ENCODE measurements at regions not wholly inside any gene's neighbourhood (a gene's known extent, or its start where the extent isn't known, plus 50 kb on each side); places are given as distances from the start of the nearest gene placed in this dataset.

DNA sequence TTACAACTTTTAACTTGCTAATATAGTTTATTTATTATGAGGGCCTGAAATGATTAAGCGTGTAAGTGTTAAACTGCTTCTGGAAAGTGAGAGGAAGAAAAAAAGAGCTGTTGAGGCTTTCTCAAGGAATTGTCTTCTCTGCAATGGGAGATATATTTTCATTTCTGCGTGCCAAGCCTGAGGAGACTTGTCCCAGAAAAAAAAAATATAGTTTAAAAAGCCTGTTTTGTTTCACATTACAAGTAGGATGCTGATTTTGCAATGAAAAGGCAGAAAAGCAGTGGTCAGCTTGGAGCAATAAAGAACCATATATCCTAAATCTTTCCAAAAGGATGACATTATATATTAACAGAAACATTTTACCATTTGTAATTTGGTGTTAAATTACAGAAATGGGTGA, 115.5 kb downstream of the GMNC start:
- no peaks in the 10 kb centered on the region for H3K4me1 ChIP-seq (ENCODE audit: control insufficient read depth, insufficient read depth, low read length)
- no peaks in the 10 kb centered on the region for H3K27me3 ChIP-seq (ENCODE audit: control insufficient read depth, insufficient read depth, low read length)
- H3K4me2 ChIP-seq (ENCODE audit: low read length) = no peak overlapping the region

GRCh38 chr3:190746531-190746930, 116.0 kb downstream of the GMNC start:
- H3K4me3 ChIP-seq (ENCODE audit: low read length) = no peak overlapping the region

More for the DNA sequence above, 115.5 kb downstream of the GMNC start:
- no peaks in the 10 kb centered on the region for H3K9me3 ChIP-seq (replicated peaks; ENCODE audit: low read length)
- H3K36me3 ChIP-seq (ENCODE audit: insufficient read depth, low read length) = no peaks in the 10 kb centered on the region
- H3K4me3 ChIP-seq (ENCODE audit: low read length) = no peak overlapping the region
- H3K9ac ChIP-seq (ENCODE audit: low read depth, low read length) = no peak overlapping the region

DNA sequence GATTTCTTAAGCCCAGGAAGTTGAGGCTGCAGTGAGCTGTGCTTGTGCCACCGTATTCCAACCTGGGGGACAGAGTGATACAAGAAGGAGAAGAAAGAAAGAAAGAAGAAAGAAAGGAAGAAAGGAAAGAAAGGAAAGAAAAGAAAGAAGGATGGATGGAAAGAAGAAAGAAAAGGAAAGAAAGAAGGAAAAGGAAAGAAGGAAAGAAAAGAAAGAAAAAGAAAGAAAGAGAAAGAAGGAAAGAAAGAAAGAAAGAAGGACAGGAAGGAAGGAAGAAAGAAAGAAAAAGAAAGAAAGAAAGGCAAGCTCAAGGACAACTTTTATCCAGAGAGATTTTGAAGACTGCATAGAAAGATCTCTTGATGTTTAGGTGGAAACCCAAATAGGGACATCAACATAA, 120.7 kb downstream of the GMNC start:
- H3K4me1 ChIP-seq (ENCODE audit: control insufficient read depth, insufficient read depth, low read length) = no peaks in the 10 kb centered on the region
- no peak overlapping the region for H3K4me3 ChIP-seq (ENCODE audit: low read length)
- no peak overlapping the region for H3K9ac ChIP-seq (ENCODE audit: low read depth, low read length)
- H3K4me2 ChIP-seq (ENCODE audit: low read length) = no peak overlapping the region
- no peaks in the 10 kb centered on the region for H3K36me3 ChIP-seq (ENCODE audit: insufficient read depth, low read length)
- H3K27me3 ChIP-seq (ENCODE audit: control insufficient read depth, insufficient read depth, low read length) = no peaks in the 10 kb centered on the region
- H3K9me3 ChIP-seq (replicated peaks; ENCODE audit: low read length) = no peaks in the 10 kb centered on the region

More at GRCh38 chr3:190746531-190746930, 116.0 kb downstream of the GMNC start:
- H3K9ac ChIP-seq (ENCODE audit: low read depth, low read length) = no peak overlapping the region
- H3K27me3 ChIP-seq (ENCODE audit: control insufficient read depth, insufficient read depth, low read length) = no peaks in the 10 kb centered on the region
- no peaks in the 10 kb centered on the region for H3K36me3 ChIP-seq (ENCODE audit: insufficient read depth, low read length)
- H3K4me1 ChIP-seq (ENCODE audit: control insufficient read depth, insufficient read depth, low read length) = no peaks in the 10 kb centered on the region
- no peak overlapping the region for H3K4me2 ChIP-seq (ENCODE audit: low read length)
- no peaks in the 10 kb centered on the region for H3K9me3 ChIP-seq (replicated peaks; ENCODE audit: low read length)

GRCh38 chr3:190739641-190740185, 122.8 kb downstream of the GMNC start:
- no peak overlapping the region for H3K4me3 ChIP-seq (ENCODE audit: low read length)
- H3K36me3 ChIP-seq (ENCODE audit: insufficient read depth, low read length) = no peaks in the 10 kb centered on the region
- no peak overlapping the region for H3K4me2 ChIP-seq (ENCODE audit: low read length)
- H3K4me1 ChIP-seq (ENCODE audit: control insufficient read depth, insufficient read depth, low read length) = no peaks in the 10 kb centered on the region
- no peak overlapping the region for H3K9ac ChIP-seq (ENCODE audit: low read depth, low read length)
- H3K27me3 ChIP-seq (ENCODE audit: control insufficient read depth, insufficient read depth, low read length) = no peaks in the 10 kb centered on the region
- no peaks in the 10 kb centered on the region for H3K9me3 ChIP-seq (replicated peaks; ENCODE audit: low read length)

DNA sequence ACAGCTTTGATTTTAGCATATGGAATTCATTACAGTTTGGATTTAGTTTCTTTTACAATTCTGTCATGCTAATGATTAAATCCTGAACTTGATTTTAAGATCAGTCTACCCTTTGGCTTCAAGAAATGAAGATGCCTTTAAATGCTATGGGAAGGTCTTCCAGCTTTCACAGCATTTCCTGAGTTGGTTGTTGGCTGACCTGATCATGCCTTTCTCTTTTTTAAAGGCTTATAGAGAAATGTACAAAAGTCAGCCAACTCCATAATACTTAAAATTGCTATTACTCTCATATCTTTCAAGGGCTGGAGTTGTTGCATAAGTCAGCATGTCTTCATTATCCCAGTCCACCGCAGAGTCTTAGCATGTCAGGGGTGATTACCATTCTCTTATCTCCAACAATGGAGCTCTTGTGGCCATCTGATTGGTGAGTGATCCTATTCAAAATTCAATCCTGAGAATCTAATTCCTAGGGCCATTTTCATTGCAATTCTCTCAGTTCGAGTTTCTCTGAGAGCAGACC, 123.8 kb downstream of the GMNC start:
- Histone ChIP-seq H3K4me2 (ENCODE audit: low read length) (no peak overlapping the region), H3K9me3 (replicated peaks; ENCODE audit: low read length) (no peaks in the 10 kb centered on the region), H3K27me3 (ENCODE audit: control insufficient read depth, insufficient read depth, low read length) (no peaks in the 10 kb centered on the region), H3K36me3 (ENCODE audit: insufficient read depth, low read length) (no peaks in the 10 kb centered on the region), H3K4me1 (ENCODE audit: control insufficient read depth, insufficient read depth, low read length) (no peaks in the 10 kb centered on the region), H3K9ac (ENCODE audit: low read depth, low read length) (no peak overlapping the region), H3K4me3 (ENCODE audit: low read length) (no peak overlapping the region)

DNA sequence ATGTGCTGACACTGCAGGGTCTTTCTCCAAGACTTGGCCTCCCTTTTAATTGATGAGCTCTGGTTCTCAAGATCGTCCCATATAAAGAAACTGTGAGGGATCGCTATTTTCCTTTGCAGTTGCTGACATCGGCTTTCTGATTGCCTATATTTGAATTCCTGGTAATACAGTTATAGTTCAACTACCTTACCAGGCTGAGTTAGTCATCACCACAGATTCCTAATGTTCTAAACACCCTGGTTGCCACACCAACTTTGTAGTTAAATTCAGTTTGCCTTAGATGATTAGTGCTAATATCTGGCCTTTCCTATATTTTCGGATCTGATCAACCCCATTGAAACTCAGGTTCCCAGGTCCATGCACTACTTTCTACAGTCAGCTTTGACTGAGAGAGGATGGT, 125.0 kb downstream of the GMNC start:
- Histone ChIP-seq H3K9me3 (replicated peaks; ENCODE audit: low read length) (no peaks in the 10 kb centered on the region), H3K27me3 (ENCODE audit: control insufficient read depth, insufficient read depth, low read length) (no peaks in the 10 kb centered on the region), H3K4me3 (ENCODE audit: low read length) (no peak overlapping the region), H3K4me2 (ENCODE audit: low read length) (no peak overlapping the region), H3K9ac (ENCODE audit: low read depth, low read length) (no peak overlapping the region), H3K36me3 (ENCODE audit: insufficient read depth, low read length) (no peaks in the 10 kb centered on the region), H3K4me1 (ENCODE audit: control insufficient read depth, insufficient read depth, low read length) (no peaks in the 10 kb centered on the region)

DNA sequence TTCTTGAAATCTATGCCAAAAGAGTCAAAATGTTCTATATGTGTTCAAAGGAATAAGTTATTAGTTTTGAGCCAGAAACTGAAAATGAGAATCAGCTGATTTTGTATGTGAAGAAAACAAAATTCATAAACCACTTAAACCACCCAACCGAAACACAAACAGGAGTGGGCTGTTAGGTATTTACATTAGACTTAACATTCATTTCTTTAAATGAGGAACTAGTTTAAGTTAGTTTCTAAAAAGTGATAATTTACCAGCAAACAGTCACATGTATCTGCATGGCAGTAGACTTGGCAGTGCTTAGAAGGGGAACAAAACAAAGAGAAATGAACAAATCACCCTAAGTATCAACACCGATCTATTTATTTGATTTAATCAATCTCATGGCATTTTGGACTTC, 128.0 kb downstream of the GMNC start:
- Histone ChIP-seq H3K9me3 (replicated peaks; ENCODE audit: low read length) (no peaks in the 10 kb centered on the region), H3K9ac (ENCODE audit: low read depth, low read length) (no peak overlapping the region), H3K4me3 (ENCODE audit: low read length) (no peak overlapping the region), H3K36me3 (ENCODE audit: insufficient read depth, low read length) (no peaks in the 10 kb centered on the region), H3K27me3 (ENCODE audit: control insufficient read depth, insufficient read depth, low read length) (no peaks in the 10 kb centered on the region), H3K4me1 (ENCODE audit: control insufficient read depth, insufficient read depth, low read length) (no peaks in the 10 kb centered on the region), H3K4me2 (ENCODE audit: low read length) (no peak overlapping the region)

GRCh38 chr3:190733591-190734146, 128.8 kb downstream of the GMNC start:
- H3K4me1 ChIP-seq (ENCODE audit: control insufficient read depth, insufficient read depth, low read length) = peaks cover 1% of the 10 kb centered on the region
- H3K4me2 ChIP-seq (ENCODE audit: low read length) = no peak overlapping the region
- no peaks in the 10 kb centered on the region for H3K36me3 ChIP-seq (ENCODE audit: insufficient read depth, low read length)
- no peak overlapping the region for H3K9ac ChIP-seq (ENCODE audit: low read depth, low read length)
- H3K9me3 ChIP-seq (replicated peaks; ENCODE audit: low read length) = no peaks in the 10 kb centered on the region
- H3K27me3 ChIP-seq (ENCODE audit: control insufficient read depth, insufficient read depth, low read length) = no peaks in the 10 kb centered on the region
- H3K4me3 ChIP-seq (ENCODE audit: low read length) = no peak overlapping the region

DNA sequence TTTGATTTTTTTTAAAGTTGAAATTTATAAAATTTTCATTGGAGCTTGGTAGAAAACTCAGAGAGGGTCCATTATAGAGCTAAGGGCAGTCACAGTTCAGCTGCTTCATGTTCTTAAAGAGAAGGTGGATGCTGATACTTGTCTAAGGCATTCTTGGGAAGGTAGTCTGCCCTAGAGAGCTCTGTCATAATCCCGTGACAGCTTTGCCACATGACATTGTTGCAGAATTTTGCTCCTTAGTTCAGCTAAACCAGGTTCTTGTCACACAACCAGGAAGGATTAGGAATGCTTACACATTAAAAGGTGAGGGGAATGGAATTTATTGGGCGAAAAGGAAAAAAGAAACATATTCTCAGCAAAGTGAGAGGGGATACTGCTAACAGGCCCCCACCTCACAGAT, 130.9 kb downstream of the GMNC start:
- H3K4me3 ChIP-seq (ENCODE audit: low read length) = no peak overlapping the region
- no peak overlapping the region for H3K9ac ChIP-seq (ENCODE audit: low read depth, low read length)
- H3K9me3 ChIP-seq (replicated peaks; ENCODE audit: low read length) = no peaks in the 10 kb centered on the region
- no peaks in the 10 kb centered on the region for H3K36me3 ChIP-seq (ENCODE audit: insufficient read depth, low read length)
- H3K4me2 ChIP-seq (ENCODE audit: low read length) = no peak overlapping the region
- peaks cover 5% of the 10 kb centered on the region for H3K4me1 ChIP-seq (ENCODE audit: control insufficient read depth, insufficient read depth, low read length)
- H3K27me3 ChIP-seq (ENCODE audit: control insufficient read depth, insufficient read depth, low read length) = no peaks in the 10 kb centered on the region

DNA sequence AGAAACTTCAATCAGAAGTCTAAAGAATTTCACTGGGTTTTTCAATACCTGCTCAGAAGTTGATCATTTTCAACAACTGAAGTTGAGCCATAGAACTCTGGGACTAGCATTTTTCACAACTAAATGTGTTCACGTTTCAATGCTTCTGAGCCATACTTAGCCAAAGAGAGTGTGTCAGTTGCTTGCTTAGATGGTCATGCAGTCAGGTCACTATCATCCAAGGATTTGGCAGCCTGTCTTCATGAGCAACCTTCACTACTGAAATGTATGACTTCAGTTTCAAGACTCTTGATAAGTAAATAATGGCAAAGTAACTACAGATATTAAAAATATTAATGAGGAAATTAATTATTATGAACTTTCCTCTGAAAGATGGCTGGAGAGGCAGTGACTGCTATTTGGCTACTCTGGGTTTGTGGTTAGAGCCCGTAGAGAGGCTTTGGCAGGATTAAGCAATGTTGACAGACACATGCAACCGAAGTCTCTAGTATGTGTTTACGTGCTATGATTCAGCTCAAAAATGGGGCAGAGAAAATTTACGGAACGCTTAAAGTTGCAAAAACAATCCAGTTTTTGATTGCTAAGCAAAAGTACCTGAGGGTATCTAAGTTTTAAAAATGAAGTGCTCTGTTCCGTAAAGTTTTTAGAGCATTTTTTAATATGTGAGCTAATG, 133.8 kb downstream of the GMNC start:
- Histone ChIP-seq H3K9me3 (replicated peaks; ENCODE audit: low read length) (no peaks in the 10 kb centered on the region), H3K4me3 (ENCODE audit: low read length) (no peak overlapping the region), H3K36me3 (ENCODE audit: insufficient read depth, low read length) (no peaks in the 10 kb centered on the region), H3K4me2 (ENCODE audit: low read length) (no peak overlapping the region), H3K27me3 (ENCODE audit: control insufficient read depth, insufficient read depth, low read length) (no peaks in the 10 kb centered on the region), H3K4me1 (ENCODE audit: control insufficient read depth, insufficient read depth, low read length) (peaks cover 5% of the 10 kb centered on the region), H3K9ac (ENCODE audit: low read depth, low read length) (no peak overlapping the region)

GRCh38 chr3:190722181-190722905, 140.2 kb downstream of the GMNC start:
- Histone ChIP-seq H3K27me3 (ENCODE audit: control insufficient read depth, insufficient read depth, low read length) (no peaks in the 10 kb centered on the region), H3K36me3 (ENCODE audit: insufficient read depth, low read length) (no peaks in the 10 kb centered on the region), H3K4me1 (ENCODE audit: control insufficient read depth, insufficient read depth, low read length) (peaks cover 38% of the 10 kb centered on the region), H3K9me3 (replicated peaks; ENCODE audit: low read length) (no peaks in the 10 kb centered on the region), H3K4me2 (ENCODE audit: low read length) (no peak overlapping the region), H3K4me3 (ENCODE audit: low read length) (no peak overlapping the region), H3K9ac (ENCODE audit: low read depth, low read length) (peak overlapping the region; percentile 40)
